Activated B cell treated with CpG ODN at 0.5 μM for 24 hours (primary cell): ENCODE measurements at regions not wholly inside any gene's neighbourhood (a gene's known extent, or its start where the extent isn't known, plus 50 kb on each side); places are given as distances from the start of the nearest gene placed in this dataset.

Experiments used
- ATAC-seq: fragments of 200-7000 bp; cut with Tn5 transposase; one replicate; pipeline ENCODE4 v1.10.0; 2021; ENCODE audit warnings: low read depth, mild to moderate bottlenecking, moderate library complexity
- CTCF ChIA-PET: fragments of 350-600 bp; sonication (Branson Sonifier 250); formaldehyde crosslinking; loops from one replicate; lab custom pipeline; 2021; ENCODE audit warnings: antibody characterized with exemption; lab: Charles Lee
- POLR2A ChIA-PET: fragments of 350-600 bp; sonication (Branson Sonifier 250); formaldehyde crosslinking; loops from one replicate; lab custom pipeline; 2021; ENCODE audit warnings: antibody characterized with exemption; lab: Charles Lee
- DNase-seq: peaks from one replicate; pipeline ENCODE4 v3.0.0; 2022
- H3K27ac Mint-ChIP-seq: one replicate; pipeline ENCODE4 v1.8.0; 2020; ENCODE audit warnings: mixed read lengths
- H3K27me3 Mint-ChIP-seq: one replicate; pipeline ENCODE4 v1.8.0; 2021; ENCODE audit warnings: mixed read lengths
- H3K36me3 Mint-ChIP-seq: one replicate; pipeline ENCODE4 v1.8.0; 2021; ENCODE audit warnings: low read depth, mixed read lengths
- H3K4me1 Mint-ChIP-seq: one replicate; pipeline ENCODE4 v1.8.0; 2021; ENCODE audit warnings: mixed read lengths
- H3K4me3 Mint-ChIP-seq: one replicate; pipeline ENCODE4 v1.8.0; 2020; ENCODE audit warnings: mild to moderate bottlenecking, mixed read lengths
- H3K9me3 Mint-ChIP-seq: one replicate; pipeline ENCODE4 v1.8.0; 2020; ENCODE audit warnings: mixed read lengths
- CTCF ChIP-seq: fragments of 200-600 bp; IDR thresholded peaks from one replicate; pipeline ENCODE4 v1.8.0; 2022; ENCODE audit warnings: antibody characterized with exemption, mild to moderate bottlenecking
- intact Hi-C: fragments of 100-400 bp; cut with micrococcal nuclease; formaldehyde crosslinking; loops from one replicate; pipeline ENCODE4 v1.15.1; 2024

GRCh38 chr3:94459167-94459566, 396.3 kb downstream of the NSUN3 start:
- no peaks in the 10 kb centered on the region for H3K27me3 Mint-ChIP-seq
- H3K27ac Mint-ChIP-seq = no peak overlapping the region
- POLR2A ChIA-PET = no interaction called here
- intact Hi-C loops = no loop called here
- no peaks in the 10 kb centered on the region for H3K36me3 Mint-ChIP-seq
- no peak for ATAC-seq
- H3K4me3 Mint-ChIP-seq = no peak overlapping the region
- H3K9me3 Mint-ChIP-seq = peaks cover 4% of the 10 kb centered on the region
- CTCF ChIA-PET = no interaction called here
- TF ChIP-seq CTCF = no peak
- H3K4me1 Mint-ChIP-seq = no peaks in the 10 kb centered on the region
- DNase-seq = no peak

GRCh38 chr3:94460931-94461330, 398.1 kb downstream of the NSUN3 start:
- ChIA-PET CTCF (no interaction called here), POLR2A (no interaction called here)
- H3K27me3 Mint-ChIP-seq = no peaks in the 10 kb centered on the region
- intact Hi-C loops = no loop called here
- no peak for DNase-seq
- no peaks in the 10 kb centered on the region for H3K36me3 Mint-ChIP-seq
- H3K27ac Mint-ChIP-seq = no peak overlapping the region
- H3K4me3 Mint-ChIP-seq = no peak overlapping the region
- no peaks in the 10 kb centered on the region for H3K9me3 Mint-ChIP-seq
- no peak for TF ChIP-seq CTCF
- ATAC-seq = no peak
- H3K4me1 Mint-ChIP-seq = no peaks in the 10 kb centered on the region

GRCh38 chr3:94462931-94463330, 400.1 kb downstream of the NSUN3 start:
- CTCF ChIA-PET = no interaction called here
- Mint-ChIP-seq H3K36me3 (no peaks in the 10 kb centered on the region), H3K4me3 (no peak overlapping the region), H3K27me3 (no peaks in the 10 kb centered on the region), H3K9me3 (peaks cover 4% of the 10 kb centered on the region), H3K27ac (no peak overlapping the region), H3K4me1 (no peaks in the 10 kb centered on the region)
- ATAC-seq (no peak), DNase-seq (no peak)
- POLR2A ChIA-PET = no interaction called here
- TF ChIP-seq CTCF = no peak
- intact Hi-C loops = no loop called here

GRCh38 chr3:94472511-94472910, 409.6 kb downstream of the NSUN3 start:
- POLR2A ChIA-PET = no interaction called here
- peaks cover 12% of the 10 kb centered on the region for H3K9me3 Mint-ChIP-seq

GRCh38 chr3:94481226-94481898, 418.5 kb downstream of the NSUN3 start:
- POLR2A ChIA-PET = no interaction called here
- no peak for TF ChIP-seq CTCF
- Mint-ChIP-seq H3K27me3 (no peaks in the 10 kb centered on the region), H3K27ac (no peak overlapping the region), H3K4me1 (no peaks in the 10 kb centered on the region), H3K36me3 (no peaks in the 10 kb centered on the region), H3K9me3 (peaks cover 3% of the 10 kb centered on the region), H3K4me3 (no peak overlapping the region)
- intact Hi-C loops = no loop called here
- DNase-seq (no peak), ATAC-seq (no peak)
- CTCF ChIA-PET = no interaction called here

More at GRCh38 chr3:94472511-94472910, 409.6 kb downstream of the NSUN3 start:
- intact Hi-C loops = no loop called here
- CTCF ChIA-PET = no interaction called here
- TF ChIP-seq CTCF = no peak
- DNase-seq (no peak), ATAC-seq (no peak)
- Mint-ChIP-seq H3K4me1 (no peaks in the 10 kb centered on the region), H3K36me3 (no peaks in the 10 kb centered on the region), H3K27me3 (no peaks in the 10 kb centered on the region), H3K27ac (no peak overlapping the region), H3K4me3 (no peak overlapping the region)
